ENCODE measurements at regions not wholly inside any gene's neighbourhood (a gene's known extent, or its start where the extent isn't known, plus 50 kb on each side); places are given as distances from the start of the nearest gene placed in this dataset.

DNA sequence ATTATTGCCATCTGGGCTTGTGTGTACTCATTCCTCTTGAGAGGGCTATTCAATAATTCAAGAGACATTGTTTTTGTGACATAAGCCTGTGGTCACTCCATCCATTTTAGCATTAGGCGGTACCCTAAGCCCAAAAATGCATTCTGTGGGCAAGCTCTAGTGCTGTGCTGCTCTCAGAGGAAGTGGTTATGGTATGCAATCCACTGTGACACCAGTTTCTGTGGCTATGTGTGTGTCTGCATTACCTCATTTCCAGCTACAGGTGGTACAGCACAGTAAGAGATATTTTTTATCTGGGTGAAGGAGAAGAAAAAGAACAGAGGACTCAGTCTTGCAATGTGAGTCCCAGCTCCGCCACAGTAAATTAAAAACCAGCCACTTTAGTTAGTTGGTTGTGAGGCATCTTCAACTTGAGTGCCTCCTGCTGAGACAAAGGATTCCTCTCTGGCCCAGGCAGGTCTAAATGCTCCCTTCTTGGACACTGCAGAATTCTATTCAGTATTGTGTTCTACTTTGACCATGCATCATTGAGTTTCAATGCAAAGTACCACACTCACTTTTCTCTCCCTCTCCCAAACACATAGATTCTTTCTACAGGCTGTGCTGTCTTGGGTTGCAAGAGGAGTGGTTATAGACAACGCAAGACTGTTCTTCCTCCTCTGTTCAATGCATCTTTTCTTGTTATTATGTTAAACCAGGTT is 777.8 kb upstream of the BRINP3 start:
- Histone ChIP-seq H3K79me2 (ENCODE audit: insufficient read depth, low read length) (no peaks in the 10 kb centered on the region), H4K20me1 (ENCODE audit: insufficient read depth, low read length) (no peaks in the 10 kb centered on the region), H3K36me3 (ENCODE audit: insufficient read depth, low read length) (no peaks in the 10 kb centered on the region), H3K27ac (ENCODE audit: low read depth, low read length) (no peak overlapping the region), H3K4me1 (ENCODE audit: insufficient read depth, low read length) (no peaks in the 10 kb centered on the region), H2AFZ (ENCODE audit: low read depth, low read length) (peak overlapping the region; percentile 10), H3K9me3 (ENCODE audit: insufficient read depth, low read depth, low read length) (no peaks in the 10 kb centered on the region), H3K4me2 (ENCODE audit: low read length) (no peak overlapping the region), H3K9ac (ENCODE audit: low read length) (no peak overlapping the region), H3K4me3 (ENCODE audit: insufficient read depth, low read depth, low read length) (no peak overlapping the region), H3K27me3 (ENCODE audit: insufficient read depth, low read length) (no peaks in the 10 kb centered on the region)
- DNase-seq (ENCODE audit: low read depth) (no peak), FAIRE-seq (no peak)
- H3K36me3 Mint-ChIP-seq (ENCODE audit: low read depth, unreplicated experiment): no peaks in the 10 kb centered on the region
- no peak overlapping the region for H3K27ac Mint-ChIP-seq (ENCODE audit: unreplicated experiment)
- H3K27me3 Mint-ChIP-seq (ENCODE audit: low read depth, unreplicated experiment): no peaks in the 10 kb centered on the region
- H3K4me3 Mint-ChIP-seq (ENCODE audit: unreplicated experiment): no peak overlapping the region
- no peaks in the 10 kb centered on the region for H3K4me1 Mint-ChIP-seq (ENCODE audit: low read depth, unreplicated experiment)
- no peaks in the 10 kb centered on the region for H3K9me3 Mint-ChIP-seq (ENCODE audit: unreplicated experiment)
- TF ChIP-seq, protein P1, sequence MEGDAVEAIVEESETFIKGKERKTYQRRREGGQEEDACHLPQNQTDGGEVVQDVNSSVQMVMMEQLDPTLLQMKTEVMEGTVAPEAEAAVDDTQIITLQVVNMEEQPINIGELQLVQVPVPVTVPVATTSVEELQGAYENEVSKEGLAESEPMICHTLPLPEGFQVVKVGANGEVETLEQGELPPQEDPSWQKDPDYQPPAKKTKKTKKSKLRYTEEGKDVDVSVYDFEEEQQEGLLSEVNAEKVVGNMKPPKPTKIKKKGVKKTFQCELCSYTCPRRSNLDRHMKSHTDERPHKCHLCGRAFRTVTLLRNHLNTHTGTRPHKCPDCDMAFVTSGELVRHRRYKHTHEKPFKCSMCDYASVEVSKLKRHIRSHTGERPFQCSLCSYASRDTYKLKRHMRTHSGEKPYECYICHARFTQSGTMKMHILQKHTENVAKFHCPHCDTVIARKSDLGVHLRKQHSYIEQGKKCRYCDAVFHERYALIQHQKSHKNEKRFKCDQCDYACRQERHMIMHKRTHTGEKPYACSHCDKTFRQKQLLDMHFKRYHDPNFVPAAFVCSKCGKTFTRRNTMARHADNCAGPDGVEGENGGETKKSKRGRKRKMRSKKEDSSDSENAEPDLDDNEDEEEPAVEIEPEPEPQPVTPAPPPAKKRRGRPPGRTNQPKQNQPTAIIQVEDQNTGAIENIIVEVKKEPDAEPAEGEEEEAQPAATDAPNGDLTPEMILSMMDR (IDR thresholded peaks at IDR 0.05; ENCODE audit: insufficient read depth, low read depth, low read length): no peak
- TF ChIP-seq EZH2 (IDR thresholded peaks at IDR 0.05; ENCODE audit: insufficient read depth, low read length): no peak

GRCh38 chr1:191256917-191257316 is 779.3 kb upstream of the BRINP3 start:
- H3K4me3 ChIP-seq (ENCODE audit: insufficient read depth, low read depth, low read length): no peak overlapping the region
- no peak for DNase-seq (ENCODE audit: low read depth)
- H3K9me3 ChIP-seq (ENCODE audit: insufficient read depth, low read depth, low read length): no peaks in the 10 kb centered on the region
- no peak overlapping the region for H3K27ac ChIP-seq (ENCODE audit: low read depth, low read length)
- no peaks in the 10 kb centered on the region for H3K27me3 ChIP-seq (ENCODE audit: insufficient read depth, low read length)
- Mint-ChIP-seq H3K27me3 (ENCODE audit: low read depth, unreplicated experiment) (no peaks in the 10 kb centered on the region), H3K4me3 (ENCODE audit: unreplicated experiment) (no peak overlapping the region), H3K36me3 (ENCODE audit: low read depth, unreplicated experiment) (no peaks in the 10 kb centered on the region), H3K27ac (ENCODE audit: unreplicated experiment) (no peak overlapping the region), H3K4me1 (ENCODE audit: low read depth, unreplicated experiment) (no peaks in the 10 kb centered on the region), H3K9me3 (ENCODE audit: unreplicated experiment) (no peaks in the 10 kb centered on the region)
- TF ChIP-seq, protein P1 (IDR thresholded peaks at IDR 0.05; ENCODE audit: insufficient read depth, low read depth, low read length): no peak
- no peak for TF ChIP-seq EZH2 (IDR thresholded peaks at IDR 0.05; ENCODE audit: insufficient read depth, low read length)
- no peaks in the 10 kb centered on the region for H3K79me2 ChIP-seq (ENCODE audit: insufficient read depth, low read length)
- H3K36me3 ChIP-seq (ENCODE audit: insufficient read depth, low read length): no peaks in the 10 kb centered on the region
- H3K9ac ChIP-seq (ENCODE audit: low read length): no peak overlapping the region
- no peak overlapping the region for H3K4me2 ChIP-seq (ENCODE audit: low read length)
- no peak for FAIRE-seq
- no peak overlapping the region for H2AFZ ChIP-seq (ENCODE audit: low read depth, low read length)
- no peaks in the 10 kb centered on the region for H4K20me1 ChIP-seq (ENCODE audit: insufficient read depth, low read length)
- H3K4me1 ChIP-seq (ENCODE audit: insufficient read depth, low read length): no peaks in the 10 kb centered on the region

- Histone ChIP-seq H3K27ac (ENCODE audit: low read depth, low read length) (no peak overlapping the region), H3K79me2 (ENCODE audit: insufficient read depth, low read length) (no peaks in the 10 kb centered on the region), H3K4me1 (ENCODE audit: insufficient read depth, low read length) (no peaks in the 10 kb centered on the region), H3K9ac (ENCODE audit: low read length) (no peak overlapping the region), H3K9me3 (ENCODE audit: insufficient read depth, low read depth, low read length) (no peaks in the 10 kb centered on the region), H4K20me1 (ENCODE audit: insufficient read depth, low read length) (no peaks in the 10 kb centered on the region), H2AFZ (ENCODE audit: low read depth, low read length) (no peak overlapping the region), H3K4me3 (ENCODE audit: insufficient read depth, low read depth, low read length) (no peak overlapping the region), H3K27me3 (ENCODE audit: insufficient read depth, low read length) (no peaks in the 10 kb centered on the region), H3K36me3 (ENCODE audit: insufficient read depth, low read length) (no peaks in the 10 kb centered on the region), H3K4me2 (ENCODE audit: low read length) (no peak overlapping the region)
- Mint-ChIP-seq H3K36me3 (ENCODE audit: low read depth, unreplicated experiment) (no peaks in the 10 kb centered on the region), H3K4me1 (ENCODE audit: low read depth, unreplicated experiment) (no peaks in the 10 kb centered on the region), H3K27me3 (ENCODE audit: low read depth, unreplicated experiment) (no peaks in the 10 kb centered on the region), H3K27ac (ENCODE audit: unreplicated experiment) (no peak overlapping the region), H3K4me3 (ENCODE audit: unreplicated experiment) (no peak overlapping the region), H3K9me3 (ENCODE audit: unreplicated experiment) (no peaks in the 10 kb centered on the region)
- no peak for DNase-seq (ENCODE audit: low read depth)
- TF ChIP-seq, protein P1 (IDR thresholded peaks at IDR 0.05; ENCODE audit: insufficient read depth, low read depth, low read length): no peak
- TF ChIP-seq EZH2 (IDR thresholded peaks at IDR 0.05; ENCODE audit: insufficient read depth, low read length): no peak
- no peak for FAIRE-seq
Measured at GRCh38 chr1:191260056-191260455, 782.4 kb upstream of the BRINP3 start.
